NCI-H2196 treated with DMSO at 0.1 percent for 48 hours (cell line): ENCODE measurements at regions not wholly inside any gene's neighbourhood (a gene's known extent, or its start where the extent isn't known, plus 50 kb on each side); places are given as distances from the start of the nearest gene placed in this dataset.

Experiments
- DNase-seq: peaks from one replicate; lab custom pipeline; 2025; ENCODE audit not compliant: unreplicated experiment; lab: John Stamatoyannopoulos, UW

GRCh38 chr6:14625173-14625895 is 507.8 kb downstream of the CD83 start:
- DNase-seq = no peak

DNA sequence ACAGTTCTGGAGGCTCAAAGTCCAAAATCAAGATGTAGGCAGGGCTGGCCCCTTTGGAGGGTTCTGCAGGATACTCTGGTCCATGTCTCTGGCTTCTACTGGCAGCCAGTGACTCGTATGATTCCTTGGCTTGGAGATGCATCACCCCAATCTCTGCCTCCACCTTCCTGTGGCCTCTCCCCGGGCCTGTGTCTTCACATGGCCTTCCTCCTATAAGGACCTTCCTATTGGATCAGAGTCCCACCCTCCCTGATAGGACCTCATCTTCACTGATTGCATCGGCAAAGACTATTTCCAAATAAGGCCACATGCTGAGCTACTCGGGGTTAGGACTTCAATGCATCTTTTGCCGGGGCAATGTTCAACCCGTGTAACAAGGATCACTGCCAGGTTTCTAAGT is 509.0 kb downstream of the CD83 start:
- DNase-seq = no peak

GRCh38 chr6:14630016-14630415 is 512.4 kb downstream of the CD83 start:
- DNase-seq = no peak

DNA sequence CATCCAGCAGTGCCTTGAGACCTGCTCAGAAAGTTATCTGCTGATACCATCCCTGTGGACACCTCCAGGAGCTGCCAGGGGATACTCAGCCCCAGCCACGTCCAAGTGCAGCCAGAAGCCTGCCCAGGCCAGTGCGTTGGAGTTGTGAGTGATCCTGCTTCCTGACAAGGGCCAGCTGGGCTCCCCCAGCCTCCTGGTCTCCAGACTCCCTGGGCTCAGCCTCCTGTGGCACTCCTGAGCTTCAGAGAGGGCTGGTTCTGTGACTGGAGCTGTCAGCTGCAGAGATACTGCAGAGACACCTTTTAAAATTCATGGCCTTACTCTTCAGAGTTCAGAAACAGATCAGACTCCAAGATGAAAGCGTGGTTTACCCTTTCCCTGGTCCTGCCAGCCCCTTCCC is 515.9 kb downstream of the CD83 start:
- DNase-seq = no peak

- no peak for DNase-seq
Observed at GRCh38 chr6:14634072-14634471, 516.5 kb downstream of the CD83 start.

- DNase-seq = no peak
Observed at GRCh38 chr6:14635195-14635594, 517.6 kb downstream of the CD83 start.

GRCh38 chr6:14635934-14636591 is 518.5 kb downstream of the CD83 start:
- no peak for DNase-seq

DNA sequence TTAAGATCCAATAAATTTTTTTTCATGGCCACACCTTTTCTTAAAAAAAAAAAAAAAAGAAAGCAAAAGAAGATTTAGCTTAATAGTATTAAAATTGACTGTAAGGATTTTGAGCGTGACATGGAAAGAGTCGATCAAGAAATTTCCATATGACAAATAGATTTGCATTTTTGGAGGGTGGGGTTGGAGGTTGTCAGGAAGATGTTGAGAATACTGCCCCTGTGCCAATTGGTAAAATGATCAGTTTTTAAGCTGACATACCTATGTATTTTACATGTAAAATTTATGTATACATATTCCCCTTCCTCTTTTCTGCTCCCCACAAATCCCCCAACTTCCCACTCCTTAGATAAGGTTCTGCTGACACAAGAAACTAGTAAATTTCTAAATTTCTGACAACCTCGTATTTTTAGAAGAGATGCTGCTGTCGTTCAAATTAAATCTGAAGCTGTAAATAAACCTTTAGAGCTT is 520.9 kb downstream of the CD83 start:
- DNase-seq = no peak

- DNase-seq = no peak
Observed at GRCh38 chr6:14638906-14639761, 521.6 kb downstream of the CD83 start.

DNA sequence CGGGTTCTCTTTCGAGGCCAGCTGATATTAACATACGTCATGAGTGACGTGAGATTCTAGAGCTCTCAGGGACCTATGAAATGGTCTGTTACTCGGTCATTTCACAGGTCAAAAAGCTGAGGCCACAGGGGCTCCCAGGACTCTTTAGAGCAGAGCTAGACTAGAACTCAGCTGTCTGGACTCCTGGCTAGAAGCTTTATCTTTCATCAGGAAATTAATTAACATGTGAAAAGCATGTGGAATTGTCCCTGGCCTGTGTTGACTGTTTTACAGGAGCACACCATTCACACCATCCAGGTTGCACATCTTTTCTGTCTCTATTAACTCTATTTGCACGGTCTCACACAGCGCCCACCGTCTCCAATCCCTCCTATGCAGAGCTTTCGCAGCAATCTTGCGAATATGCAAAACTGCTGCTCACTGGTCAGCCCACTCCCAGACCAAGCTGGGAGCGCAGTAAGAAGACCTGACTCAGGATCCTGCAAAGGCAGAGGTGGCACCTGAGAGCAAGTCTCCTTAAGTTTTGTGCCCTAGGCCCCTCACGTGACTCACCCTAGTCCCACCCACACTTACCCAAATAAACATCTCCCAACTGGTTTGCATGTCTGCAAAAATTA is 522.5 kb downstream of the CD83 start:
- DNase-seq = no peak

DNA sequence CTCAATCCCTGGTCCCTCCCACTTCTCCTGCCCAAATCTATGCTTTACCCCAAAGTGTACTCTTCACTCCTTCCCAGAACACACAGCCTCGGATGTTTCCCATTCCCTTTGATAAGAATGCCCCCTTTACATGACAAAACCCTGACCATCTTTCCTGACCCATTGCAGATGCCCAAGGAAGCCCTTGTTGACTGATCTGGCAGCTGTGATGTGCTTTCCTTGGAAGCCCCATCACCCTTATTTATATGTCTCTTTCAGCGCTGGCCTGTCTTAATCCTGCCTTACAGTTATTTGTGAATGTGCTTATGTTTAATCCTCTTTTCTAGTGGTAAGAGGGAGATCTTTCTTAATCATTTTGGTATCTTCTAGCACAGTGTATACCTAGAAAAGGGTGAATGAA is 523.1 kb downstream of the CD83 start:
- DNase-seq = no peak

- DNase-seq = no peak
Observed at GRCh38 chr6:14641423-14642135, 524.0 kb downstream of the CD83 start.

DNA sequence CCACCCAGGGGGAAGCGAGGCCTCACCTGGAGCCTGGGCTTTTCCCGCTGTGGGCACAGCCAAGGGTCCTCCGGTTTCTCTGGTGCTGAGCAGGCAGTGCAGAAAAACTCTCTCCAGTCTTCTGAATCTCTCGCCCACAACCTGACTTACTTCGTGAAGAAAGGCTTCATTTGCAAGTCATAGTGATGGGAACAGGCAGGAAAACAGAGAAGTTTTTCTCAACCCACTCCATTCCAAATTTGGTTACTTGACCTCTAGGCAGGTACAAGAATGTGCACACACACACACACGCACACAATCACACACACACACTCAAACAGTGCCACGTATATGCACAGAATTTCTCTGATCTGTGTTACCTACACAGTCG is 524.5 kb downstream of the CD83 start:
- no peak for DNase-seq

DNA sequence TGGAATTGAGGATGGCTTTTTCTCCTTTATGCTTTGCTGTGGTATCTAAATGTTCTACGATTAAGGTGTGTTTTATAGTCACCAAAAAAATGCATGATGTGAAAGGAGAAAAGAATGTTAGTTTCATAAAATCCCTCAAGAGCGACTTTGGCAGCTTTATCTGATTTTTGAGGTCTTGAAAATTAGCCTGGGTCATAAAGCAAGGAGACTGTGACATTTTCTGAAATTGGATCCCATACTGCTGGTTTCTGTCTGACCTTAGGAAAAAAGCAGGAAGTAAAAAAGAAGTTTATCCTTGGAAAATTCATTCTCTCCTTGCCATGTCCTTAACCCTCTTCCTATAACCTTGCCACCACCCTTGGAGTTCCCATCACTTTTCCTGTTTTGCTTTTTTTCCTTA is 525.3 kb downstream of the CD83 start:
- no peak for DNase-seq

DNA sequence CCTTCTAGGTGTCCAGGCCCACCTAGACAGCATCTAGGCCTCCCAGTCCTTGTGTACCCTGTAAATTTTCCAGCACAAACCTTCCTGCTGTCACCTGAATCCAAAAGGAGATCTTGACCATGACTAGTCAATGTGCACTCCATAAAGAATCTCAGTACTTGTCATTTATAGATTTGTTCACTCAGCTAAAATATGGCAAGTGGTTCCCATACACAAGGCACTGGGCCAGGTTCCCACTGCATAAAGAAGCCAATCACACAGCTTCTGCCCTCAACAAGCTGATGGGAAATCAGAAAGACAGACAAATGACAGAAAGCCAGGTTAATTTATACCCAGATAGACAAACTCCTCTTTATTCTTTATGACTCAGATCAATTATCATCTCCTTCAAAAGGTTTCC is 526.8 kb downstream of the CD83 start:
- no peak for DNase-seq

GRCh38 chr6:14645221-14645620 is 527.6 kb downstream of the CD83 start:
- DNase-seq = no peak

DNA sequence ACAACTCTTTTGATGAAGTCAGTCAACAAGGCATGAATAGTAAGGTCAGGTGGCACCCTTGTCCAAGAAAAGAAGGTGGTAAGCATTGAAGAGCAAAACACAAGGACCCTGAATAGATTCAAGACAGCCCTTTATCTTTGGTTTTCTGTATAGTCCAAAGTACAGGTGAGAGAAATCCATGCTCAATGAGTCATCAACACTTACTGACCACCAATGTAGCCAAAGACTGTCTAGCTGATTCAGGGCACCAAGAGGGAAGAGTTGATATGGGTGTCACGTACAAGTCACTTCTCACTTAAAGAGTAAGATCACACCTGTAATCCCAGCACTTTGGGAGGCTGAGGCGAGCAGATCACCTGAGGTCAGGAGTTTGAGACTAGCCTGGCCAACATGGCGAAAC is 528.3 kb downstream of the CD83 start:
- DNase-seq = no peak

DNA sequence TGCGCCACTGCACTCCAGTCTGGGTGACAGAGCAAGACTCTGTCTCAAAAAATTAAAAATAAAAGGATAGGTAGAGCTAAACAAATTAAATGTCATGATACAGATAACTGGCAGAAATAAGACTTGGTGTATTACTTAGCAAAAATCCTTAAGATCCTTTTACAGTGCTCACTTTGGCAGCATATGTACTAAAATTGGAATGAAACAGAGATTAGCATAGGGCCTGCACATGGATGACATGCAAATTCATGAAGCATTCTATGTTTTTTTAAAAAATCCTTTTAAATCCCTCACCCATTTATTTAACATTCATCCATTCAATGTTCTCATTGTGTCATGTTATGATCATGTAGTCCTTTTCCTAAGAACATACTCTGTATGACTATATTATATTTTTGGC is 528.8 kb downstream of the CD83 start:
- DNase-seq = no peak

DNA sequence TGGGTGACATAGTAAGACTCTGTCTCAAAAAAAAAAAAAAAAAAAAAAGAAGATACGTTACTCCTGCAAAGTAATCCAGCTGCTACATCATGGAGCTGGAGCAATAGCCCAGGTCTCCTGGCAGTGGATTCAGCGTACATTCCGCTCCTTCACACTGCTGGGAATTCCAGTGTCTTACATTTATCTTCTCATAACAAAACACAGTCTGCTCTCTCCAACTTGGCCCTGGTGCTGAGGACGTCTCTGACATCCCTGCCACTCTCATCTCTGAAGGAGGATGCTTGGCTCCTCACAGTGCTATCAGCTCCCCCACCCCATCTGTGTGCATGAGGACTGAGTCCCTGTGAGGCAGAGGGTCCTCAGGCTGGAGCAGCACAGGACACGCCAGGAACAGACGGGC is 529.8 kb downstream of the CD83 start:
- DNase-seq = no peak

DNA sequence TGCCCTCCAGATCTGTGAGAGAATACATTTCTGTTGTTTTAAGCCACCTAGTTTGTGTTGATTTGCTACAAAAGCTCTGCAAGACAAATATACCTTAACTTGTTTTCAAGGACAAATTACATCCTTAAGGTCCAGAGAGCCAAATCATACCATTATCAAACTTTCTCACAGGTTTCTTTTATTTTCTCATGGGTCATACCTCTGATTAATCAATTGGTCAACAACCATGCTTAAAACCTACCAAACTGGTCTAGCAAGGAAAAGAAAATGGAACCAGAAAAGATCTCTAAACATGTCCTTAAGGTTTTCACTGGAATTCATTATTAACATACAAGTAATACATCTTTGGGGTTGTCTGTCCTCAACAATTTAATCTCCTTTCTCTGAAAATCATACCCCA is 535.0 kb downstream of the CD83 start:
- no peak for DNase-seq
